Activated naive CD8-positive, alpha-beta T cell treated with anti-CD3 and anti-CD28 coated beads, Interleukin-2, amount 50 U/mL, for 24 hours (primary cell): ENCODE measurements at regions not wholly inside any gene's neighbourhood (a gene's known extent, or its start where the extent isn't known, plus 50 kb on each side); places are given as distances from the start of the nearest gene placed in this dataset.

Experiments used
- ATAC-seq: fragments of 150-1000 bp; cut with Tn5 transposase; one replicate; pipeline ENCODE4 v1.10.0; 2021
- DNase-seq: peaks from one replicate; pipeline ENCODE4 v3.0.0; 2021
- H3K27ac Mint-ChIP-seq: one replicate; pipeline ENCODE4 v1.8.0; 2021; ENCODE audit warnings: mild to moderate bottlenecking, mixed read lengths
- H3K27me3 Mint-ChIP-seq: one replicate; pipeline ENCODE4 v1.8.0; 2021; ENCODE audit warnings: mixed read lengths
- H3K36me3 Mint-ChIP-seq: one replicate; pipeline ENCODE4 v1.8.0; 2021; ENCODE audit warnings: low read depth, mixed read lengths
- H3K4me1 Mint-ChIP-seq: one replicate; pipeline ENCODE4 v1.8.0; 2021; ENCODE audit warnings: mixed read lengths
- H3K4me3 Mint-ChIP-seq: one replicate; pipeline ENCODE4 v1.8.0; 2021; ENCODE audit warnings: mild to moderate bottlenecking, moderate library complexity, mixed read lengths
- H3K9me3 Mint-ChIP-seq: one replicate; pipeline ENCODE4 v1.8.0; 2021; ENCODE audit warnings: mixed read lengths

- H3K4me1 Mint-ChIP-seq = no peaks in the 10 kb centered on the region
These were observed 441.9 kb downstream of the ZIC1 start for GRCh38 chr3:147851062-147851461.

GRCh38 chr3:147854542-147854941, 445.4 kb downstream of the ZIC1 start:
- Mint-ChIP-seq H3K27me3 (no peaks in the 10 kb centered on the region), H3K36me3 (no peaks in the 10 kb centered on the region), H3K4me1 (no peaks in the 10 kb centered on the region), H3K4me3 (no peak overlapping the region), H3K9me3 (peaks cover 5% of the 10 kb centered on the region), H3K27ac (no peak overlapping the region)
- no peak for DNase-seq
- ATAC-seq = no peak

More at GRCh38 chr3:147851062-147851461, 441.9 kb downstream of the ZIC1 start:
- H3K9me3 Mint-ChIP-seq = peaks cover 4% of the 10 kb centered on the region
- DNase-seq (no peak), ATAC-seq (no peak)
- H3K4me3 Mint-ChIP-seq = no peak overlapping the region
- H3K27me3 Mint-ChIP-seq = no peaks in the 10 kb centered on the region
- H3K36me3 Mint-ChIP-seq = no peaks in the 10 kb centered on the region
- no peak overlapping the region for H3K27ac Mint-ChIP-seq

- no peak overlapping the region for H3K27ac Mint-ChIP-seq
- no peaks in the 10 kb centered on the region for H3K4me1 Mint-ChIP-seq
- DNase-seq (no peak), ATAC-seq (no peak)
- H3K9me3 Mint-ChIP-seq = peaks cover 21% of the 10 kb centered on the region
- H3K36me3 Mint-ChIP-seq = no peaks in the 10 kb centered on the region
- H3K4me3 Mint-ChIP-seq = no peak overlapping the region
- H3K27me3 Mint-ChIP-seq = no peaks in the 10 kb centered on the region
These were observed 455.7 kb downstream of the ZIC1 start for GRCh38 chr3:147864754-147865354.

- ATAC-seq = no peak
- Mint-ChIP-seq H3K27ac (no peak overlapping the region), H3K4me3 (no peak overlapping the region), H3K4me1 (no peaks in the 10 kb centered on the region), H3K27me3 (no peaks in the 10 kb centered on the region), H3K36me3 (no peaks in the 10 kb centered on the region), H3K9me3 (peaks cover 20% of the 10 kb centered on the region)
- DNase-seq = no peak
These were observed 457.4 kb downstream of the ZIC1 start for GRCh38 chr3:147866561-147866960.

- Mint-ChIP-seq H3K9me3 (peaks cover 16% of the 10 kb centered on the region), H3K4me1 (no peaks in the 10 kb centered on the region), H3K36me3 (no peaks in the 10 kb centered on the region), H3K27me3 (no peaks in the 10 kb centered on the region), H3K27ac (no peak overlapping the region), H3K4me3 (no peak overlapping the region)
- DNase-seq (no peak), ATAC-seq (no peak)
These were observed 463.4 kb downstream of the ZIC1 start for GRCh38 chr3:147872568-147872967.

GRCh38 chr3:147875498-147875897, 466.3 kb downstream of the ZIC1 start:
- Mint-ChIP-seq H3K27ac (no peak overlapping the region), H3K36me3 (no peaks in the 10 kb centered on the region), H3K9me3 (peaks cover 22% of the 10 kb centered on the region), H3K27me3 (no peaks in the 10 kb centered on the region), H3K4me1 (no peaks in the 10 kb centered on the region), H3K4me3 (no peak overlapping the region)
- no peak for ATAC-seq
- DNase-seq = no peak

- ATAC-seq = no peak
- no peak overlapping the region for H3K27ac Mint-ChIP-seq
- no peaks in the 10 kb centered on the region for H3K27me3 Mint-ChIP-seq
- no peak for DNase-seq
- no peaks in the 10 kb centered on the region for H3K36me3 Mint-ChIP-seq
- H3K4me1 Mint-ChIP-seq = no peaks in the 10 kb centered on the region
- peaks cover 19% of the 10 kb centered on the region for H3K9me3 Mint-ChIP-seq
- no peak overlapping the region for H3K4me3 Mint-ChIP-seq
These were observed 472.8 kb downstream of the ZIC1 start for GRCh38 chr3:147881933-147882332.

- H3K27me3 Mint-ChIP-seq = no peaks in the 10 kb centered on the region
These were observed 477.7 kb downstream of the ZIC1 start for GRCh38 chr3:147886879-147887278.

GRCh38 chr3:147887797-147888196, 478.6 kb downstream of the ZIC1 start:
- ATAC-seq (no peak), DNase-seq (no peak)
- H3K27ac Mint-ChIP-seq = no peak overlapping the region
- no peaks in the 10 kb centered on the region for H3K4me1 Mint-ChIP-seq
- no peaks in the 10 kb centered on the region for H3K27me3 Mint-ChIP-seq
- H3K36me3 Mint-ChIP-seq = no peaks in the 10 kb centered on the region
- no peak overlapping the region for H3K4me3 Mint-ChIP-seq
- H3K9me3 Mint-ChIP-seq = peaks cover under 1% of the 10 kb centered on the region

More at GRCh38 chr3:147886879-147887278, 477.7 kb downstream of the ZIC1 start:
- ATAC-seq (no peak), DNase-seq (no peak)
- Mint-ChIP-seq H3K27ac (no peak overlapping the region), H3K4me3 (no peak overlapping the region), H3K36me3 (no peaks in the 10 kb centered on the region), H3K4me1 (no peaks in the 10 kb centered on the region), H3K9me3 (peaks cover 5% of the 10 kb centered on the region)

GRCh38 chr3:147890114-147890513, 480.9 kb downstream of the ZIC1 start:
- no peaks in the 10 kb centered on the region for H3K36me3 Mint-ChIP-seq
- H3K27me3 Mint-ChIP-seq = no peaks in the 10 kb centered on the region
- no peak overlapping the region for H3K27ac Mint-ChIP-seq
- H3K9me3 Mint-ChIP-seq = no peaks in the 10 kb centered on the region
- H3K4me3 Mint-ChIP-seq = no peak overlapping the region
- H3K4me1 Mint-ChIP-seq = no peaks in the 10 kb centered on the region
- no peak for ATAC-seq
- no peak for DNase-seq

GRCh38 chr3:147895509-147895908, 486.3 kb downstream of the ZIC1 start:
- ATAC-seq (no peak), DNase-seq (no peak)
- peaks cover 4% of the 10 kb centered on the region for H3K9me3 Mint-ChIP-seq
- no peaks in the 10 kb centered on the region for H3K27me3 Mint-ChIP-seq
- no peak overlapping the region for H3K27ac Mint-ChIP-seq
- H3K4me3 Mint-ChIP-seq = no peak overlapping the region
- no peaks in the 10 kb centered on the region for H3K36me3 Mint-ChIP-seq
- no peaks in the 10 kb centered on the region for H3K4me1 Mint-ChIP-seq

GRCh38 chr3:147900851-147901250, 491.7 kb downstream of the ZIC1 start:
- Mint-ChIP-seq H3K27me3 (no peaks in the 10 kb centered on the region), H3K27ac (no peak overlapping the region), H3K4me1 (no peaks in the 10 kb centered on the region), H3K9me3 (peaks cover 4% of the 10 kb centered on the region), H3K4me3 (no peak overlapping the region), H3K36me3 (no peaks in the 10 kb centered on the region)
- DNase-seq = no peak
- no peak for ATAC-seq

GRCh38 chr3:147903026-147903425, 493.9 kb downstream of the ZIC1 start:
- no peak for ATAC-seq
- no peaks in the 10 kb centered on the region for H3K9me3 Mint-ChIP-seq
- DNase-seq = no peak
- H3K4me1 Mint-ChIP-seq = no peaks in the 10 kb centered on the region
- no peak overlapping the region for H3K4me3 Mint-ChIP-seq
- H3K36me3 Mint-ChIP-seq = no peaks in the 10 kb centered on the region
- no peak overlapping the region for H3K27ac Mint-ChIP-seq
- H3K27me3 Mint-ChIP-seq = no peaks in the 10 kb centered on the region

- H3K36me3 Mint-ChIP-seq = no peaks in the 10 kb centered on the region
- no peaks in the 10 kb centered on the region for H3K4me1 Mint-ChIP-seq
- no peaks in the 10 kb centered on the region for H3K9me3 Mint-ChIP-seq
- DNase-seq = no peak
- no peaks in the 10 kb centered on the region for H3K27me3 Mint-ChIP-seq
- ATAC-seq = no peak
- H3K27ac Mint-ChIP-seq = no peak overlapping the region
- H3K4me3 Mint-ChIP-seq = no peak overlapping the region
These were observed 495.3 kb downstream of the ZIC1 start for GRCh38 chr3:147904421-147904820.

GRCh38 chr3:147906285-147906684, 497.1 kb downstream of the ZIC1 start:
- H3K27me3 Mint-ChIP-seq = no peaks in the 10 kb centered on the region
- no peak overlapping the region for H3K4me3 Mint-ChIP-seq
- no peaks in the 10 kb centered on the region for H3K36me3 Mint-ChIP-seq
- H3K27ac Mint-ChIP-seq = no peak overlapping the region
- DNase-seq (no peak), ATAC-seq (no peak)
- no peaks in the 10 kb centered on the region for H3K9me3 Mint-ChIP-seq
- H3K4me1 Mint-ChIP-seq = no peaks in the 10 kb centered on the region

- H3K4me3 Mint-ChIP-seq = no peak overlapping the region
These were observed 505.4 kb downstream of the ZIC1 start for GRCh38 chr3:147914532-147914931.

More at GRCh38 chr3:147914532-147914931, 505.4 kb downstream of the ZIC1 start:
- no peak overlapping the region for H3K27ac Mint-ChIP-seq
- H3K27me3 Mint-ChIP-seq = no peaks in the 10 kb centered on the region
- H3K36me3 Mint-ChIP-seq = no peaks in the 10 kb centered on the region
- no peaks in the 10 kb centered on the region for H3K9me3 Mint-ChIP-seq
- DNase-seq (no peak), ATAC-seq (no peak)
- no peaks in the 10 kb centered on the region for H3K4me1 Mint-ChIP-seq
